GM23248 (cell line): ENCODE measurements at regions not wholly inside any gene's neighbourhood (a gene's known extent, or its start where the extent isn't known, plus 50 kb on each side); places are given as distances from the start of the nearest gene placed in this dataset.
"Not testable (repeated sequence)": the region's sequence is repeated elsewhere in the genome, so short reads cannot be mapped to it uniquely, and the experiment has no call there.

Source experiments
- EZH2 ChIP-seq: fragments of 200-600 bp; sonication (generic); IDR thresholded peaks from 2 replicates; pipeline ENCODE4 v1.6.1; 2018; ENCODE audit warnings: antibody characterized with exemption, mild to moderate bottlenecking; ENCODE audit not compliant: insufficient read depth, poor library complexity, severe bottlenecking
- EZH2phosphoT487 ChIP-seq: fragments of 200-600 bp; sonication (generic); IDR thresholded peaks from 2 replicates; pipeline ENCODE4 v1.6.1; 2018; ENCODE audit warnings: antibody characterized with exemption, moderate library complexity, mild to moderate bottlenecking, low read depth; ENCODE audit not compliant: insufficient read depth

DNA sequence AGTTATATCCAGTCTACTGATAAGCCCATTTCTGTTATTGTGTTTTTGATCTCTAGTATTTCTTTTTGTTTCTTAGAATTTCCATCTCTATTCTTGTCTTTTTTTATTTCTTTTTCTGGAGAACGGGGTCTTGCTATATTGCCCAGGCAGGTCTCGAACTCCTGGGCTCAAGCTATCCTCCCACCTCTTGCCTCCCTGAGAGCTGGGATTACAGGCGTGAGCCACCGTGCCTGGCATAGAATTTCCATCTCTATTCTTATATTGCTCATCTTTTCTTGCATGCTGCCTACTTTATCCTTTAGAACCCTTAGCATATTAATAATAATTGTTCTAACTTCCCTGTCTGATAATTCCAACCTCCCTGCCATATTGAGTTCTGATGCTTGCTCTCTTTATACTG lies 55.2 kb upstream of the RPRM start:
- not testable (repeated sequence) for TF ChIP-seq EZH2phosphoT487, EZH2
